Hematopoietic multipotent progenitor cell treated with erythropoietin and hydrocortisone succinate and interleukin-3 and kit ligand, for 8 days (in vitro differentiated cells): ENCODE measurements at regions not wholly inside any gene's neighbourhood (a gene's known extent, or its start where the extent isn't known, plus 50 kb on each side); places are given as distances from the start of the nearest gene placed in this dataset.
"Not testable (repeated sequence)": the region's sequence is repeated elsewhere in the genome, so short reads cannot be mapped to it uniquely, and the experiment has no call there.

Source experiments
- DNase-seq: peaks from one replicate; pipeline ENCODE4 v3.0.0-alpha.2; 2015

- no peak for DNase-seq
Observed at GRCh38 chr11:80720295-80720694, 1279.5 kb upstream of the TENM4 start.

- no peak for DNase-seq
Observed at GRCh38 chr11:80719292-80719646, 1278.4 kb upstream of the TENM4 start.

- no peak for DNase-seq
Observed at GRCh38 chr11:80718611-80719291, 1277.9 kb upstream of the TENM4 start.

GRCh38 chr11:80702264-80702663 is 1261.4 kb upstream of the TENM4 start:
- DNase-seq = no peak

GRCh38 chr11:80700386-80700785 is 1259.6 kb upstream of the TENM4 start:
- DNase-seq = no peak

GRCh38 chr11:80699406-80700177 is 1258.8 kb upstream of the TENM4 start:
- DNase-seq = not testable (repeated sequence)

GRCh38 chr11:80698637-80699036 is 1257.8 kb upstream of the TENM4 start:
- DNase-seq = no peak

- DNase-seq = no peak
Observed at GRCh38 chr11:80694385-80694784, 1253.6 kb upstream of the TENM4 start.

- no peak for DNase-seq
Observed at GRCh38 chr11:80687941-80688340, 1247.1 kb upstream of the TENM4 start.

- no peak for DNase-seq
Observed at GRCh38 chr11:80686889-80687288, 1246.1 kb upstream of the TENM4 start.

GRCh38 chr11:80673566-80673965 is 1232.7 kb upstream of the TENM4 start:
- DNase-seq = no peak

- no peak for DNase-seq
Observed at GRCh38 chr11:80669620-80670019, 1228.8 kb upstream of the TENM4 start.

GRCh38 chr11:80668039-80668438 is 1227.2 kb upstream of the TENM4 start:
- DNase-seq = no peak

GRCh38 chr11:80655834-80656233 is 1215.0 kb upstream of the TENM4 start:
- DNase-seq = no peak

GRCh38 chr11:80650966-80651365 is 1210.1 kb upstream of the TENM4 start:
- DNase-seq = no peak

GRCh38 chr11:80649186-80649585 is 1208.4 kb upstream of the TENM4 start:
- DNase-seq = no peak

- no peak for DNase-seq
Observed at GRCh38 chr11:80638296-80638695, 1197.5 kb upstream of the TENM4 start.

GRCh38 chr11:80637571-80637970 is 1196.7 kb upstream of the TENM4 start:
- DNase-seq = no peak

- no peak for DNase-seq
Observed at GRCh38 chr11:80636999-80637398, 1196.2 kb upstream of the TENM4 start.

- no peak for DNase-seq
Observed at GRCh38 chr11:80635178-80635577, 1194.3 kb upstream of the TENM4 start.

- DNase-seq = no peak
Observed at GRCh38 chr11:80632691-80633090, 1191.9 kb upstream of the TENM4 start.

- no peak for DNase-seq
Observed at GRCh38 chr11:80632156-80632555, 1191.3 kb upstream of the TENM4 start.

GRCh38 chr11:80629466-80629865 is 1188.6 kb upstream of the TENM4 start:
- no peak for DNase-seq

- no peak for DNase-seq
Observed at GRCh38 chr11:80627364-80627763, 1186.5 kb upstream of the TENM4 start.

GRCh38 chr11:80626721-80627120 is 1185.9 kb upstream of the TENM4 start:
- no peak for DNase-seq
